Ovary (tissue), 7 donors: ENCODE measurements at regions not wholly inside any gene's neighbourhood (a gene's known extent, or its start where the extent isn't known, plus 50 kb on each side); places are given as distances from the start of the nearest gene placed in this dataset.

Source experiments
- DNase-seq, 5 donors: peaks; one replicate each; pipeline ENCODE4 v3.0.0-alpha.2; 2019 to 2020
- H3K27ac ChIP-seq, 2 donors: fragments of 200-600 bp; one replicate each; pipeline versions ENCODE4 v1.5.1 to v1.8.0; 2019 to 2022
- H3K27me3 ChIP-seq: fragments of 200-600 bp; one replicate; pipeline ENCODE4 v1.8.0; 2022
- H3K36me3 ChIP-seq: fragments of 200-600 bp; sonication (generic); one replicate; pipeline ENCODE4 v1.5.1; 2019
- H3K4me1 ChIP-seq: one replicate; pipeline ENCODE4 v1.8.1; 2013; ENCODE audit warnings: mild to moderate bottlenecking, moderate library complexity; ENCODE audit not compliant: insufficient read depth
- H3K4me3 ChIP-seq: fragments of 200-600 bp; sonication (generic); one replicate; pipeline ENCODE4 v1.5.1; 2017
- H3K9me3 ChIP-seq, 2 donors: fragments of 200-600 bp in 1 of 2; sonication (generic) in 1 of 2; one replicate each; pipeline versions ENCODE4 v1.5.1 to v1.8.1; 2013 to 2019; ENCODE audit warnings: mild to moderate bottlenecking in 1 of 2, moderate library complexity in 1 of 2
- EP300 ChIP-seq: sonication (generic); formaldehyde crosslinking; IDR thresholded peaks from one replicate; pipeline ENCODE4 v1.6.1; 2017; ENCODE audit warnings: antibody characterized with exemption
- POLR2A ChIP-seq: fragments of 450-650 bp; IDR thresholded peaks from one replicate; pipeline ENCODE4 v1.6.1; 2017; ENCODE audit warnings: antibody characterized with exemption, mild to moderate bottlenecking, moderate library complexity
- WGBS, 3 donors: extraction: QIAGEN DNeasy Blood & Tissue Kit in 1 of 3; methylation state at CpG; one replicate each; pipeline versions ENCODE4 v1.1.5 to v1.1.7; 2013 to 2017; 5-methylcytosine and 5-hydroxymethylcytosine counted together
- intact Hi-C, 4 donors: fragments of 100-400 bp; cut with DNase I; formaldehyde crosslinking; loops; one replicate each; pipeline versions ENCODE4 v1.11.0 to v1.15.1; 2022 to 2023
- TF ChIP-seq, protein P1 (sequence below), 3 donors: fragments of 450-650 bp in 2 of 3; fragments of 200-600 bp in 1 of 3; IDR thresholded peaks; one replicate each; pipeline versions ENCODE4 v1.5.1 to v1.8.0; 2016 to 2022; ENCODE audit warnings: antibody characterized with exemption in 3 of 3, mild to moderate bottlenecking in 1 of 3
- donor health status: DM: no; HTN: no; CAD: no; lungs with moderate emphysema.
- donor health status: DM: no; HTN: no; CAD: no.
- donor health status: Bipolar disorder and iron deficiency.
- donor health status: DM: no; HTN: no; CAD: no.
- donor health status: DM: yes; HTN: yes; CAD: no.

DNA sequence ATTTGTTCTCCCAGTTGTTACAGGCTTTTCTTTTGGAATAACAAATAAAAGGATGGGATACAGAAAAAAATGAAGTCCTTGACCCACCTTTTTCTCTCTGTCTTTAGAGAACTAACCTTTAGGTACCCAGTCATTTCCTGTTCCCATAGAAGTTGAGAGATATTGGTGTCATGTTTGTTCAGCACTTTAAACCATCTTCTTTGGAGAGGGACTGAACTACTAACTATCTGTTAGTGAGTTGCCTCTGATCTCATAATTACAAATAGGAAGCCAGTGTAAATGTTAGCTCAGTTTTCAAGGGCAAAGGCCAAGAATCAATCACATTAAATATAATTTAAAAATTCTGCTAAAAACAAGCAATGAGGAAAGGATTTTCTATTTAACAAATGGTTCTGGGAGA is 72.9 kb upstream of the DCBLD2 start:
- Histone ChIP-seq H3K36me3 (no peaks in the 10 kb centered on the region), H3K4me1 (no peaks in the 10 kb centered on the region), H3K27me3 (no peaks in the 10 kb centered on the region), H3K27ac (no peak overlapping the region), H3K4me3 (no peak overlapping the region), H3K9me3 (no peaks in the 10 kb centered on the region)
- TF ChIP-seq POLR2A (no peak), EP300 (no peak)
- TF ChIP-seq, protein P1, sequence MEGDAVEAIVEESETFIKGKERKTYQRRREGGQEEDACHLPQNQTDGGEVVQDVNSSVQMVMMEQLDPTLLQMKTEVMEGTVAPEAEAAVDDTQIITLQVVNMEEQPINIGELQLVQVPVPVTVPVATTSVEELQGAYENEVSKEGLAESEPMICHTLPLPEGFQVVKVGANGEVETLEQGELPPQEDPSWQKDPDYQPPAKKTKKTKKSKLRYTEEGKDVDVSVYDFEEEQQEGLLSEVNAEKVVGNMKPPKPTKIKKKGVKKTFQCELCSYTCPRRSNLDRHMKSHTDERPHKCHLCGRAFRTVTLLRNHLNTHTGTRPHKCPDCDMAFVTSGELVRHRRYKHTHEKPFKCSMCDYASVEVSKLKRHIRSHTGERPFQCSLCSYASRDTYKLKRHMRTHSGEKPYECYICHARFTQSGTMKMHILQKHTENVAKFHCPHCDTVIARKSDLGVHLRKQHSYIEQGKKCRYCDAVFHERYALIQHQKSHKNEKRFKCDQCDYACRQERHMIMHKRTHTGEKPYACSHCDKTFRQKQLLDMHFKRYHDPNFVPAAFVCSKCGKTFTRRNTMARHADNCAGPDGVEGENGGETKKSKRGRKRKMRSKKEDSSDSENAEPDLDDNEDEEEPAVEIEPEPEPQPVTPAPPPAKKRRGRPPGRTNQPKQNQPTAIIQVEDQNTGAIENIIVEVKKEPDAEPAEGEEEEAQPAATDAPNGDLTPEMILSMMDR (IDR thresholded peaks at IDR 0.05), result no peak
- no peak for DNase-seq
- intact Hi-C loops, result no loop called here

DNA sequence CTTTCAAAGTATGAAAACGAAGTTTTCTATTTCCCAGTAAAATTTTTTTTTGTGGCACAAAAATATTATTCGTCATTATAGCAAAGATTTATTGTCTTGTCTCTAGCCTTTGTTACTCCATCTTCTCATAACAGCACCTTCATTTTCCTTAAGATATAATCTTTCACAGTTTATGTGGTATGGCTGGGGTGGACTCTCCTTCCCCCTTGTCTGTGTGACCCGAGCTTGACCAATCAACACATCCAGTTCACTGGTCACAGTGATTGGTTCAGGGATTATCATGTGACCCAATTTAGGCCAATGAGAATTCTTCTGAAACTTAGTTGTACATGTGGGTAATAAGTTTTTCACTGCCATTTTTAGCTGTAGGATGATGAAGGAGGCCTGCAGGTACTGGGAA is 71.2 kb upstream of the DCBLD2 start:
- Histone ChIP-seq H3K27me3 (no peaks in the 10 kb centered on the region), H3K4me1 (no peaks in the 10 kb centered on the region), H3K9me3 (no peaks in the 10 kb centered on the region), H3K4me3 (no peak overlapping the region), H3K36me3 (no peaks in the 10 kb centered on the region), H3K27ac (no peak overlapping the region)
- 58 to 65% (median 65%) methylated on average over 3 of the region's 3 CpGs for WGBS, 3 donors
- no peak for DNase-seq
- intact Hi-C loops, result no loop called here
- TF ChIP-seq, protein P1 (IDR thresholded peaks at IDR 0.05), result no peak
- no peak for TF ChIP-seq EP300
- TF ChIP-seq POLR2A, result no peak

DNA sequence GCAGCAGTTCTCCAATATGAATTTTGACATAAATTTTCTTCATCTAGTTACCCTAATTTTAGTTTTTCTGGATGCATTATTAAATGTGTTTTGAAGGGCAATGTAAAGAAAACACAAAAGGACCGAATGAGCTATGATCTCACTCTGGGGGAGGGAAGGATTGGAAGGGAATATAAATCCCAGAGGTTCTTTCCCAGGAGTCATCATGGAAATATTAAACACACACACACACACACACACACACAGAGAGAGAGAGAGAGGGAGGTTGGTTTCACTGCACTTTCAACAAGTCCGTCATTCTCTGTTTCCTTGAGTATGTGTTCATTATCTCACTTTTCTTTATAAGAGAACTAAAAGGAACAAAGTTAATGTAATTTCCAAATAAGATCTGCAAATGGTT is 70.7 kb upstream of the DCBLD2 start:
- Histone ChIP-seq H3K36me3 (no peaks in the 10 kb centered on the region), H3K4me1 (no peaks in the 10 kb centered on the region), H3K9me3 (no peaks in the 10 kb centered on the region), H3K27ac (no peak overlapping the region), H3K4me3 (no peak overlapping the region), H3K27me3 (no peaks in the 10 kb centered on the region)
- intact Hi-C loops, result no loop called here
- TF ChIP-seq POLR2A (no peak), EP300 (no peak)
- TF ChIP-seq, protein P1 (IDR thresholded peaks at IDR 0.05), result no peak
- no peak for DNase-seq
- 42 to 51% (median 43%) methylated on average over 2 of the region's 2 CpGs for WGBS, 3 donors

DNA sequence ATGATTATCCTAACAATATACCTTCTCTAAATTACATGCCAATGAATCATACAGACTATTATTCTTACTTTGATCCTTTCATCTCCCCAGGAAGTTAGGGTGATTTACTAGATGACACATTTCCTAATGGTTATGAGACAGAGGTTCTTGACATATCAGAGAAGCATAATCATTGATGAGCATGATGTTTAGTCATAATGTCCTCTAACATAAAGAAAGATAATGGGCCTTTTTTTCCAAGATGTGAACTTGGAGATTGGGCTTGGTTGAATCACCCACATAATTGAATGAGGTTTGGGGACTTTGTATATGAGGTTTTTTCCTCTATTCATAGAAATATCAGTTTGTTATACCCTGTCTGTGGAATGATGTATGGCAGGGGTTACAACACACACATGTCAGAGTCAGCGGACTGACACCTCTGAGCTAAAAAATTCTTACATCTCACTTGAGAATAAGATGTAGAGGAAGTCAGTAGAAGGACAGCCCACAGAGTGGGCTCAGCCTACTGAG is 69.7 kb upstream of the DCBLD2 start:
- TF ChIP-seq, protein P1 (IDR thresholded peaks at IDR 0.05), result no peak
- TF ChIP-seq POLR2A, result no peak
- no peak for TF ChIP-seq EP300
- Histone ChIP-seq H3K4me1 (no peaks in the 10 kb centered on the region), H3K27me3 (no peaks in the 10 kb centered on the region), H3K27ac (no peak overlapping the region), H3K9me3 (no peaks in the 10 kb centered on the region), H3K36me3 (no peaks in the 10 kb centered on the region), H3K4me3 (no peak overlapping the region)
- WGBS, 3 donors, result 94 to 97% (median 94%) methylated on average over 1 of the region's 1 CpG
- no peak for DNase-seq
- intact Hi-C loops, result no loop called here

DNA sequence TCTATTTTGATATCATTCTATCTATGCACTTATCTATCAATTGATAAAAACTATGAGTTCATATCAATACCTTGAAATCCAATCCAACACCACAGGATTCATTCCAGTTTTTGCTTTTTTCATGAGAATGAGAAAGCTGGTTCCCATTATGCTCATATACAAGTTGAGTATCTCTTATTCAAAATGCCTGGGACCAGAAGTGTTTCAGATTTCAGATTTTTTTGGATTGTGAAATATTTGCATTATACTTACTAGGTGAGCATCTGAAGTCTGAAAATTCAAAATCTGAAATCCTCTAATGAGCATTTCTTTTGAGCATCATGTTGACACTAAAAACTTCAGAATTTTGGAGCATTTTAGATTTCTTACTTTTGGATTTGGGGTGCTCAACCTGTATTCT is 67.8 kb upstream of the DCBLD2 start:
- intact Hi-C loops, result no loop called here
- Histone ChIP-seq H3K27me3 (no peaks in the 10 kb centered on the region), H3K4me3 (no peak overlapping the region), H3K9me3 (no peaks in the 10 kb centered on the region), H3K36me3 (no peaks in the 10 kb centered on the region), H3K4me1 (no peaks in the 10 kb centered on the region), H3K27ac (no peak overlapping the region)
- no peak for DNase-seq
- TF ChIP-seq, protein P1 (IDR thresholded peaks at IDR 0.05), result no peak
- no peak for TF ChIP-seq POLR2A
- no peak for TF ChIP-seq EP300
